Kasumi-1 (cell line): ENCODE measurements at regions not wholly inside any gene's neighbourhood (a gene's known extent, or its start where the extent isn't known, plus 50 kb on each side); places are given as distances from the start of the nearest gene placed in this dataset.

Experiments
- DNase-seq, 2 experiments: peaks; one replicate each; lab custom pipeline; 2025; lab: John Stamatoyannopoulos, UW

DNA sequence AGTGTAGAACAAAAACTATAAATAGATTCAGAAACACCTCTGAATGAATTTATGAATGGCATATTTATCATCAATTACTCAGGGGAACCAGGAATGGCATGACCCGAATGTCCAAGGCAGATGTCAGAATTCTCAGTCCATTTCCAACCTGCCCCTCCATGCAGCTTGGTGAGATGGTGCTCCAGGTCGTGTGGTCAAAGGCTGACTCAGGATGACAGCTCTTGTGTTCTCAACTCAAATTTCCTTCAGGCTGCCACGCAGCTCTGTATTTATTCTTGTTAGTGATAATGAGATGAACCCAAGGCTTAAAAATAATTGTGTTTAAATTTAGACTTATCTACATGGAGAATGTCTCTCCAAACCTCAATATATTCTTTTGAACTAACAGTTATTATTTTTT, 146.9 kb downstream of the METTL4 start:
- no peak for DNase-seq

DNA sequence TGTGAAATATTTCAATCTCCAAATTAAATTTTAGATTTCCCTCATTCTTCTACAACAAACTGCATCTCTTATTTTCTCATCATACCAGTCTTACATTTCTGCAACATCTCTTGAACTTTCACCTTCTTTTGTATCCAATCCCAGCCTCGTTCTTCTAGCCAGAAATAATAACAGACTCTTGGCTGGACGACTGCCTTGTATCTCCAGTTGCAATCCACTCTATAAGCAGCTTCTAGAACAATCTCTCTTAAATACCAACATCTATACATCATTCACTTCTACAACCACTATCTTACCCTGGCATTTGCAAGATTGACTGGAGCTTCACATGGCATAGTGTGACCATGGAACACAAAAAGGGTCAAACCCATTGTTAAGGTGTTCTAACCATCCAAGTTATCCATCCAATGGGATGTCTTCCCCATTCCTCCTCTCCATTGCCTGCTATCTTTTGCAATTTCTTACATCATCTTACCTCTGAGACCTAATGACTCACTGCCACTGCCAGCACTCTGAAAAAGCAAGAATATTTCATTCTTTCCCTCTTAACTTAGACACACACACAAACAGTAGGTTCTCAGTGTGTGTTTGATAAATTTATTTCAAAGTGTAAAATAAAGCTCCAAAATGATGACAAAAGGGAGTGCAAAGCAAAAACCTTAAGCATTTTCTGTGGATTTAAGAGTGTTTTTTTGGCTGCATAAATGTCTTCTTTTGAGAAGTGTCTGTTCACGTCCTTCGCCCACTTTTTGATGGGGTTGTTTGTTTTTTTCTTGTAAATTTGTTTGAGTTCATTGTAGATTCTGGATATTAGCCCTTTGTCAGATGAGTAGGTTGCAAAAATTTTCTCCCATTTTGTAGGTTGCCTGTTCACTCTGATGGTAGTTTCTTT, 145.6 kb downstream of the METTL4 start:
- no peak for DNase-seq

DNA sequence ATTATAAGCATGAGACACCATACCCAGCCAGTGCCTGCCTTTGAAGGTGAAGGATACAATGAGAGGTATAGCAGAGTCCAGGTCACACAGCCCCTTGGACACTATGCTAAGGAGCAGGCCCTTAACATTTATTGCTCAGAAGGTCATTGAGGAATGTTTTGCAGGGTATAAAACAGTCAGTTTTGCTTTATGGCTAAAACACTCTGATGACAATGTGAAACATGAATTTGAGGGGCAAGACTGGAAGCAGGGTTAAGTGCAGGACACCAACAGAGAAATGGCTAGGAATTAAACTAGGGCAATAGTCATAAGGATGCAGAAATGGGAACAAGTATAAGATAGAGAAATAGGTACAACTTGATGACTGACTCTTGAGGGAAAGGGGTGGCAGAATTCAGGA, 141.1 kb downstream of the METTL4 start:
- no peak for DNase-seq

DNA sequence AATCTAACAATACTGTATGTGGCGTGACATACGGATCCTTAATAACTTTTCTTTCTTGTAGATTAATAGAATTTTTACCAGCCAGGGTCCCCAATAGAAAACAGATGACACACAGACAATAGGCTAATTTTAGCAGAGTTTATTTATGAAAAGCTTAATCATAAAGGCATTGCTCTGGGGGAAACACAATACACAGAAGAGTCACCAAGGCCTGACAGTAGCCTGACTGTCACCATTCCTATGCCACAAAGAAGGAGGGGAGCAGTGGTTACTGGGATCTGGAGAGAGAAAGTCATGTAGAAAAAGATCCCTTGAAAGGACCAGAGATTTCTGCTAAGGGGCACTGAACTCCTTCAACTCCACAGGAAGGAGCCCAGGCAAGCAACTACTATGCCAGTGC, 139.5 kb downstream of the METTL4 start:
- DNase-seq = no peak

DNA sequence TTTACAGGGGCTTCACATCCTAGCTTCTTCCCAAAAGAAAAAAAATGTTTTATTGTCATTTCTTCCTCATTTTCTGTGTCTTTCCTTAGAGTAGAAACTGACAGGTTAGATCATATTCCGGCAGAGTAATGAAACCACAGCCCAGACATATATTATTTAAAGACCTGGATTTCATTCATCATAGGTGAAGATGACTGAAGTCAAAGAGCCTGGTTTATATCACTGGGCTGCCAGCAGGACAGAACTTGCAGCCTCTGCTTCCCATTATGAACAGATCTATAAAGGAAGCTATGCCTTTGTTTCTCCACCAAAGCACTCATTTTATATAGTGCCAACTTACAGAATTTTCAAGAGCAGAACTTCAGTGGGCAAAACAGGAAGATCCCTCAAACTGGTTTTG, 137.9 kb downstream of the METTL4 start:
- DNase-seq = no peak

DNA sequence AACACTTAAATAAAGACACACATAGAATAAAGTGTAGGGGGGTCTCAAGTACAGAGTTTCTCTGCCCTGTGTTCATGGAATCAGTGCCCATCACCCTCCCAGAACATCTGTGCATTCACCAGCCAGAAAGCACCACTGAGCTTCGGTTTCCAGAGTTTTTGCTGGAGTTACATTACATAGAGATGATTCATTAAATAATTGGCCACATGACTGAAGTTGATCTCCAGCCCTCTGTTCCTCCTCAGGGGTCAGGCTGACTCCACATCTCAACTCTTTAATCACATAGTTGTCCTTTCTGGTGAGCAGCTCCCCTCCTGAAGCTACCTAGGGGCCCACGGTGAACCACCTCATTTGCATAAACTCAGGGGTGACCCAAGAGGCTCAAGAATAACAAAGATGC, 129.8 kb downstream of the METTL4 start:
- DNase-seq = no peak

DNA sequence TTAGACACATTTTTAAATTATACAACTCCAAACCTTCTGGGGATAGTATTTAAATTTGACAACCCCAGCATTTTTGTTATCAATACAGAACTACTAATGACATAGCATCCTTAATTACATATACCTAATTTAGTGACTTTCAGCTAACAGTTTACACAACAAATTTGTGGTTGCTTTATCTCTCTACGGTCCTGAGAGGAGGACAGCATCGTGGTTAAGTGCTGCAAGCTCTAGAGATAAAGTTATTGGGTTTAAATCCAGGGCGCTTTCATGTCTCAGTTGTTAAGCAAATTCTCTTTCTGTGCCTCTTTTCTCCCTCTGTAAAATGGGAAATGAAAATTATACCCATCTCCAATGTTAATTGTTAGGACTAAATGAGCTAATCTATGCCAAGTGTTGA, 129.3 kb downstream of the METTL4 start:
- DNase-seq = no peak

DNA sequence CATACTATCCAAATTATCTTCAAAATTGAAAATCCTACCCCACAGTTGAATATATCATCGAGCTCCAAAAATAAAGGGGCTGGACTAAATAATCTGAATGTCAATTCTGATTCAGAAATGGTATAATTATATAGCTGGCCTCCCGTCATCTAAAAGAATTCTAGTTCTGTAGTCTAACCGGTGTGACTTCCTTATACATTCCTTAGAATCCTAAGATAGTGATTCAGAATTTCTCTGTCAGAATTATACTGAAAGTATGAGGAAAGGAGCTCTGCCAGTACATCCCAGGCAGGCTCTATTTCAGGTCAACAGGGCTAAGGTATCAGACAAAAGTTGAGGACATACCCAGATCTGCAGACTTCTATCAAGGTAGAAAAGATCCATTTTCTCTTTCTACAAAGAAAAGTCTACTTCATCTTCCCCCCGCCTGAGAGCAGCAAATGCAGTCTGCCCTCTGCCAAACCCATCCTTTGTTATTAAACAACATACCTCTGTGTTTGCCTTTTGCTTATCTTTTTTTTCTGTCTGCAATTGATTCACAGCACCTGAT, 128.5 kb downstream of the METTL4 start:
- DNase-seq = no peak

DNA sequence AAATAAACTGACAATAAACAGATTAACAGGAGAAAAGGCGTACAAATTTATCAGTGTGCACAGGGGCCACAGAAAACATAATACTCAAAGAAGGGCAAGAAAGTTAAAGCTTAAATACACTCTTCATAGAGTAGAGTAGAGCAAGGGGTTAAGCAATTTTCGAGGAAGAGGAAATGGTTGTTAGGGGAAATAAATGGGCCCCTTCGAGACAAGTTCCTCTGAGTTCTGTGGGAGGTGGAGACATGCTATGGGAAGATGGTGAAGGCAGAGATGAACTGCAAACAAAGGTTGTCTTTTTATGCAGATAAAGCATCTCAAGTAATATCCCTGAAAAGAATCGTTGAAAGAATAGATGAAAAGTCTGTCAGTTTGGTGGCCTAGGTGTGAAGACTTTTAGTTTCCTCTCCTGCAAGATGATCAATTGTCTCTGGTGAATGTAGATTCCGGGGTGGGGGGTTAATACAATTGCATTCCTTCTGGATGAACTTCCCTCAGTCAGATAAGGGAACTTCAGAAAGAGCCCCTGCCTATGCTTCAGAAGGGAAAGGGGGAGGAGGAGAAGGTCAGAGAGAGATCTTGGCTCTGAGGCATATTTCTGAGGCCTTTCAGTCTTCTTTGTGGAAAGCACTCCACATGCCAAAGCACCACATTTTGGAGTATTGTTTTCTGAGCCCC, 127.0 kb downstream of the METTL4 start:
- peak; percentile 52 to 71 for DNase-seq

DNA sequence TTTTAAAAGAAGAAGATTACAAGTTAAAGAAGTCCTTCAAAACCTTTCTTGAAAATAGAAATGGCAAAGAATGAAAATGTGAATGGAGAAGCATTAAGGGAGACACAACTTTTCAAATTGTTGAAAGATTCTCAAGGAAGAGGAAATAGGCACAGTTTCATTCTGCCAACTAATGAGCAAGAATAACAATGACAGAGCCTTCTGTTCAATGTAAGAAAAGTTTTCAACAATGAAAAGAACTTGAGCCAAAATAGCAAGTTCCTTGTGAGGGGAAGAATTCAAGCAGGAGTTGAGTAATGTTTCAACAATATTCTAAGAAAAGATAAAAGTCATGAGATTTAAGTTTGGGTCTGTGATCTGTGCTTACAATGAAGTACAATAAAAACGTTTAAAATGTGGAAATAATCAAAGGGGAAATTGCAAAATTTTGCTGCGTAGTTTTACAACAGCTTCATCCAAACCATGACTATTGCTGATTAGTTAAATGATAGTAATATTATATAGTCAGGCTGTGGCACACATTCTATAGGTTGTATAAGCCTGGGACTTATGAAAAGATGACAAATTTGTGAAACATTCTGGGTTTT, 122.6 kb downstream of the METTL4 start:
- peak; percentile 48 to 62 for DNase-seq

DNA sequence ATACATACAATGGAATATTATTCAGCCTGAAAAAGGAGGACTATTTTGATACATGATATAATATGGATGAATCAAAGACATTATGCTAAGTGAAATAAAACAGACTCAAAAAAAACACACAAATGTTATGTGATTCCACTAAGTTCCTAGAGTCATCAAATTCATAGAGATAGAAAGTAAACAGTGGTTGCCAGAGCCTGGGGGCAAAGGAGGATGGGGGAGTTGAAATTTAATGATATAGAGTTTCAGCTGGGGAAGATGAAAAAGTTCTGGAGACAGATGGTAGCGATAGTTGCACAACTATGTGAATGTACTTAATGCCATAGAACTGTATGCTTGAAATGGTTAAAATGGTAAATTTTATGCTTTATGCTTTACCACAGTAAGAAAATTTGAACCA, 119.7 kb downstream of the METTL4 start:
- DNase-seq = no peak

DNA sequence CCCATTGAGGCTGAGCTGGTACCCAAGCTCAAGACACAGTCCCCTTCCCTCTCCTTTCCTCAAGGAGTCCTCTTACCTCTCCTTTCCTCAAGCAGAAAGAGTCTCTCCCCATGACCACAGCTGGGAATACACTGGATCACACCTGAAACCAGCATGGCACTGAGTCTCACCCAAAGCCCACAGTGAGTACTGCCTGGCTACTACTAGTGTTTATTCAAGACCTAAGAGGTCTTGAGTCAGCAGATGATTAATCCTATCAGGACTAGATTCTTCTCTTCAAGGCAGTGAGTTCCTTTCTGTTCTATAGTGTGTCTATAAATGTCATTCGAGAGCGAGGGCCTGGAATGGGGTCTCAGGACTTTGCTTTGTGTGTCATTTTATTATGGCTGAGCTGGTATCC, 111.4 kb downstream of the METTL4 start:
- no peak for DNase-seq

DNA sequence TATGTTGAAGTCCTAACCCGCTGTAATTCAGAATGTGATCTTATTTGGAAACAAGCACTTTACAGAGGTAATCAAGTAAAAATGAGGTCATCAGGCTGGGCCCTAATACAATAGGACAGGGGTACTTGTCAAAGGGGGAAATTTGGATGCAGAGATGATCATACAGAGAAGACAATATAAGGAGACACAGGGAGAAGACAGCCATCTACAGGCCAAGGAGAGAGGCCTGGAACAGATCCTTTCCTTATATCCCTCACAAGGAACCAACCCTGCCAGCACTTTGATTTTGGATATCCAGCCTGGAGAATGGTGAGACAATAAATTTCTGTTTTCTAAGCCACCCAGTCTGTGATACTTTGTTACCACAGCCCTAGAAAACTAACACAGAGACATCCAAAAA, 104.3 kb downstream of the METTL4 start:
- peak; percentile 6 to 10 for DNase-seq

DNA sequence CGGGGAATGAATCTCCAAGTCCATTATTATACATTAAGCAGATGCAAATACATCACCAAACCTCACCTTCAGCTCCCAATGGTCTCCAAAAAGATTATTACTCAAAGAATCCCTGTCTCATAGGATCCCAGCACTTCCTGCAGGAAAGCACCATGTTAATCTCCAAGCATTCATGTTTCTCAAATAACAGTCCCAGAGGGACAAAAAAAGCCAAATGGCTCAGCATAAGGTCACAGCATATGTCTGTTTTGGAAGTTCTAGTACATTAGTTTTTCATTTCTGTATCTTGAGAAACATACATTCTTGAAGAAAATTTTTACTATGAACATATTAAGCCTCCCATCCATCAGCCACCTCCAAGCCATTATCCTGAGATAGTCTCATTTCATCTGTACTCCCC, 103.3 kb downstream of the METTL4 start:
- DNase-seq = no peak

DNA sequence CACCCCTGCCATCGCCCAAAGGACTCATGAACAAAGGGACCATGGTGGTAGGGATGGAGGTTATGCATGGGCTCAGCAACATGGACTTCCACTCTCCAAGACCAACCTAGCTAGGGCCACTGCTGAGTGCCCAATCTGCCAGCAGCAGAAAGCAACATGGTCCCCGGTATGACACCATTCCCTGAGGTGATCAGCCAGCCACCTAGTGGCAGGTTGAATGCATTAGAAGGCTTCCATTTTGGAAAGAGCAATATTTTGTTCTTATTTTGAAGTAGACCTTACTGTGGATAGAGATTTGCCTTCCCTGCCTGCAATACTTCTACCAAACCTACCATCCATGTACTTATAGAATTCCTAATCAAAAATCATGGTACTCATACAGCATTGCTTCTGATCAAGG, 99.8 kb downstream of the METTL4 start:
- DNase-seq = no peak

DNA sequence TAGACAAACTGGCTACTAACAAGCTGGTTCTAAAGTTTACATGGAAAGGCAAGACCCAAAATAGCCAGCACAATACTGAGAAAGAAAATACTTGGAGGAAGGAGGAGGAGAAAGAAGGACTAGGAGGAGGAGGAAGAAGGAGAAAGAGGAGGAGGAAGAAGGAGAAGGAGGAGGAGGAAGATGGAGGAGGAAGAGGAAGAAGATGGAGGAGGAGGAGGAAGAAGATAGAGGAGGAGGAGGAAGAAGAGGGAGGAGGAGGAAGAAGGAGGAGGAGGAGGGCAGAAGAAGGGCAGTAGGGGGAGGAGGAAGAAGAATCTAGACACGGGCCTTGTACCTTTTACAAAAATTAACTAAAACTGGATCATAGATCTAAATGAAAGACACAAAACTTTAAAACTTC, 92.6 kb downstream of the METTL4 start:
- DNase-seq = no peak

DNA sequence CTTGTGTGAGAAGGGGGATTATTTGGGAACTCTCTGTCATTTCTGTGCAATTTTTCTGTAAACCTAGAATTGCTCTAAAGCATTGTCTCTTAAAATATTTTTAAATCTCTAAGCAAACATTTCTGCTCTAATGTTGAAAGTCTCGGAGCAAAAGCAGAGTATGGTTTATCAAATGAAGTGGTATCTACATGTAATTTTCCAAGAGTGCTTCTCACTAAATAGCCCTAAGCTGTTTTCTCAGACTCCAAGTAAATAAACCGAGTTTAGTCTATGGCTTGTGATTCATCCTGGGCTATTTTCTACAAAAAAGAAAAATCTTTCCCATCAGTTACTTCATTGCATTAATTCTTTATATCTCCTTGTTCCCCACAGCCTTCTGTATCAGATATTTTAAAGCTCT, 90.8 kb downstream of the METTL4 start:
- no peak for DNase-seq

DNA sequence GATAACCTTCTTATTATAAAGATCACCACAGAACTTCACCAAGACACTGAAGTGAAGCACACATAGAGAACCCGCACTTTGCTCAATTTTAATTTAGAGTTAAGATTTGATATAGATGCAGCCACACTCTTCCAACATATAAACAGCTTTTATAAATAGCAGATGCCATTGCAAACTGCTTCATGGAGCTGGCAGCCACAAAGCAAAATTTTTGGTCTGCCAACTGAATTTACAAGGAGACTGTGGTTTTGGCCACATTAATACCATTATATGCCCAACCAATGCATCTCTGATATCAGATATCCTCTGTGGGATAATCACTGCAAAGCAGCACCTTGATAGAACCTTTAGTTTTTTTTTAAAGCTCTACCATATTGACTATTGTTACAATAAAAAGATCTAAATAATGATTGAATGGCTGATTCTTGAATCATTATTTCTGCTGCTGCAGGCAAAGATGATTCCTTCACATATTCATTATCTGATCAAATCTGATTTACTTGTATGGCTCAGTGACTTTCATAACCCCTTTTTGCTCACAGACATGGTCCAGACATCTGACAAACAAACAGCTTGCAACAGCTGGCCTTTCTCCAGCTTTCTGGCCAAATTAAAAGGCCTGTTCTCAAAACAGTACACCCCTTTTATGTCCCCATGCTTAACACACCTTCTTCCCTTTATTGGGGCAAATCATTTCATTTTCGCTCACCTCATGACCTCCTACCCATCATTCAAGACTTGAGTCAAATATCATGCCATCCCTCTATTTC, 88.4 kb downstream of the METTL4 start:
- DNase-seq = no peak

DNA sequence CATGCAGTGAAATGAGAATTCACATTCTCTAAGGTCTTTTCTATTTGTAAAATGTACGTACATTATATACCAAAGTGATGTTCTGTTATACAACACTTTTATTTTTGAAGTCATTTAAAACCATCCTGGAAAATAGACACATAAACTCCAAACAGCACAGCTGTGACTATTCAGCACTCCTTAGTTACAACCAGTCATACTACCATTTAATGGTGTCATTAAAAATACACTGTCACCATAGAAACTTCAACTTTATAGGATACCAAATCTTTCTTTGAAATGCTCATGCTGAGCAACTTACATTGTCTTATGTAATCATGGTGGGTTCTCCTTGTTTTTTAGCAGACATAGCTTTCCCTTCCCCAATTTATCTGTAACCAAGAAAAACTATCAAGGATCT, 85.3 kb downstream of the METTL4 start:
- DNase-seq = no peak

DNA sequence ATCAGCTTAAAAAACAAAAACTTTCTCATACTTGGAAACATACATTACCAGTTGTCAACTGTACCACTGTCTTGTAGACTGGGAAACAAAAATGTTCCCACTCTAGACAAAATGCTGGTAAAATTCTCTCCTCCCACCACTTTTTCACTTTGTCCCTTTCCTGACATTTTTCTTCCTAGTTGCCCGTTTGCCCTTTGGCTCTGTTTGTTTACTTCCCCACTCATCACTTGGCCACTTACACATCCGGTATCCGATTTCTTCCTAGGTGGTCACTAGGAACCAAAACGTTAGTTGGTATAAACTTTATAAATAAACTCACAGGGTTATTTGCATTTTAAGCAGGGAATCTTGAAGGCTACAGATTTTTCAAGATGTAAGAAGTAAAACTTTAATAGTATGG, 84.9 kb downstream of the METTL4 start:
- no peak for DNase-seq
